Loucy (cell line): ENCODE measurements at regions not wholly inside any gene's neighbourhood (a gene's known extent, or its start where the extent isn't known, plus 50 kb on each side); places are given as distances from the start of the nearest gene placed in this dataset.

Experiments
- H2AFZ ChIP-seq: fragments of 200-600 bp; sonication (generic); 2 replicates; pipeline ENCODE4 v1.6.0; 2016; ENCODE audit warnings: antibody characterized with exemption, mild to moderate bottlenecking, low read length, moderate library complexity
- H3F3A ChIP-seq: fragments of 200-600 bp; 2 replicates; pipeline ENCODE4 v1.6.0; 2016; ENCODE audit warnings: antibody characterized with exemption, low read depth, mild to moderate bottlenecking
- H3K27me3 ChIP-seq: fragments of 200-600 bp; sonication (generic); 2 replicates; pipeline ENCODE4 v1.6.1; 2014; ENCODE audit warnings: low read length, mild to moderate bottlenecking; ENCODE audit not compliant: insufficient read depth, poor library complexity, severe bottlenecking
- H3K36me3 ChIP-seq: fragments of 200-600 bp; sonication (generic); 2 replicates; pipeline ENCODE4 v1.6.1; 2016; ENCODE audit warnings: low read length; ENCODE audit not compliant: insufficient read depth
- H3K4me1 ChIP-seq: fragments of 200-600 bp; sonication (generic); 2 replicates; pipeline ENCODE4 v1.5.1; 2014; ENCODE audit warnings: low read length, mild to moderate bottlenecking; ENCODE audit not compliant: insufficient read depth, poor library complexity, severe bottlenecking
- H3K4me2 ChIP-seq: fragments of 200-600 bp; sonication (generic); 2 replicates; pipeline ENCODE4 v1.6.0; 2014; ENCODE audit warnings: antibody characterized with exemption, low read length, low read depth, mild to moderate bottlenecking; ENCODE audit not compliant: poor library complexity, severe bottlenecking
- H3K4me3 ChIP-seq: fragments of 200-600 bp; sonication (generic); 2 replicates; pipeline ENCODE4 v1.5.1; 2014; ENCODE audit warnings: low read length, mild to moderate bottlenecking, mixed read lengths; ENCODE audit not compliant: poor library complexity, severe bottlenecking
- H3K79me2 ChIP-seq: fragments of 200-600 bp; sonication (generic); 2 replicates; pipeline ENCODE4 v1.6.1; 2014; ENCODE audit warnings: low read length; ENCODE audit not compliant: insufficient read depth
- H3K9ac ChIP-seq: fragments of 200-600 bp; sonication (generic); 2 replicates; pipeline ENCODE4 v1.6.0; 2014; ENCODE audit warnings: mild to moderate bottlenecking, low read depth, low read length, moderate library complexity; ENCODE audit not compliant: poor library complexity, severe bottlenecking
- H3K9me2 ChIP-seq: fragments of 200-600 bp; sonication (generic); replicated peaks from 2 replicates; pipeline ENCODE4 v1.6.1; 2016; ENCODE audit warnings: low read depth, low read length, mixed read lengths
- H3K9me3 ChIP-seq: fragments of 200-600 bp; sonication (generic); 2 replicates; pipeline ENCODE4 v1.6.1; 2014; ENCODE audit warnings: mild to moderate bottlenecking, antibody characterized with exemption, low read length, low read depth; ENCODE audit not compliant: insufficient read depth
- H4K20me1 ChIP-seq: fragments of 200-600 bp; sonication (generic); 2 replicates; pipeline ENCODE4 v1.6.0; 2014; ENCODE audit warnings: antibody characterized with exemption, low read length, mild to moderate bottlenecking; ENCODE audit not compliant: insufficient read depth, poor library complexity, severe bottlenecking
- CTCF ChIP-seq: fragments of 200-600 bp; sonication (generic); conservative IDR thresholded peaks from 2 replicates; pipeline ENCODE4 v1.5.1; 2014; ENCODE audit warnings: mild to moderate bottlenecking, antibody characterized with exemption, low read length
- EZH2phosphoT487 ChIP-seq: fragments of 200-600 bp; IDR thresholded peaks from 2 replicates; pipeline ENCODE4 v1.6.1; 2018; ENCODE audit warnings: antibody characterized with exemption, mild to moderate bottlenecking, moderate library complexity, borderline replicate concordance

GRCh38 chr10:44854693-44855350 lies 56.3 kb upstream of the TMEM72 start:
- Histone ChIP-seq H3K27me3 (no peaks in the 10 kb centered on the region), H3K4me2 (no peak overlapping the region), H3K79me2 (no peaks in the 10 kb centered on the region), H3F3A (no peaks in the 10 kb centered on the region), H3K9me2 (no peaks in the 10 kb centered on the region), H4K20me1 (no peaks in the 10 kb centered on the region), H3K9ac (no peak overlapping the region), H3K36me3 (no peaks in the 10 kb centered on the region), H2AFZ (no peak overlapping the region), H3K4me3 (no peak overlapping the region), H3K9me3 (no peaks in the 10 kb centered on the region), H3K4me1 (no peaks in the 10 kb centered on the region)
- TF ChIP-seq EZH2phosphoT487 (no peak), CTCF (no peak)

GRCh38 chr10:44856696-44857095 lies 54.4 kb upstream of the TMEM72 start:
- H3K9me2 ChIP-seq: no peaks in the 10 kb centered on the region
- no peaks in the 10 kb centered on the region for H3F3A ChIP-seq

GRCh38 chr10:44857363-44858016 lies 53.6 kb upstream of the TMEM72 start:
- H3F3A ChIP-seq: no peaks in the 10 kb centered on the region

More at GRCh38 chr10:44856696-44857095, 54.4 kb upstream of the TMEM72 start:
- Histone ChIP-seq H3K9ac (no peak overlapping the region), H3K4me3 (no peak overlapping the region), H3K27me3 (no peaks in the 10 kb centered on the region), H3K36me3 (no peaks in the 10 kb centered on the region), H4K20me1 (no peaks in the 10 kb centered on the region), H3K4me1 (no peaks in the 10 kb centered on the region), H2AFZ (no peak overlapping the region), H3K9me3 (no peaks in the 10 kb centered on the region), H3K4me2 (no peak overlapping the region), H3K79me2 (no peaks in the 10 kb centered on the region)
- no peak for TF ChIP-seq CTCF

More at GRCh38 chr10:44857363-44858016, 53.6 kb upstream of the TMEM72 start:
- no peak overlapping the region for H3K4me2 ChIP-seq
- H3K9me3 ChIP-seq: no peaks in the 10 kb centered on the region
- H4K20me1 ChIP-seq: no peaks in the 10 kb centered on the region
- H3K9me2 ChIP-seq: no peaks in the 10 kb centered on the region
- peak; percentile 99 for TF ChIP-seq CTCF
- no peak for TF ChIP-seq EZH2phosphoT487
- no peak overlapping the region for H3K9ac ChIP-seq
- no peaks in the 10 kb centered on the region for H3K4me1 ChIP-seq
- no peaks in the 10 kb centered on the region for H3K27me3 ChIP-seq
- no peaks in the 10 kb centered on the region for H3K79me2 ChIP-seq
- H2AFZ ChIP-seq: no peak overlapping the region
- no peaks in the 10 kb centered on the region for H3K36me3 ChIP-seq
- H3K4me3 ChIP-seq: no peak overlapping the region
